GM12878 (cell line): ENCODE measurements at regions not wholly inside any gene's neighbourhood (a gene's known extent, or its start where the extent isn't known, plus 50 kb on each side); places are given as distances from the start of the nearest gene placed in this dataset.

ENCODE experiments used
- ATAC-seq: fragments of 200-7000 bp; cut with Tn5 transposase; 3 replicates; pipeline ENCODE4 v1.9.1; 2020; ENCODE audit warnings: mild to moderate bottlenecking, moderate library complexity
- BruUV-seq: library from RNA; stranded (reverse); fragments of 400-500 nt; replicated peaks from 2 replicates; lab custom pipeline; 2021; lab: Mats Ljungman, UMichigan
- CTCF ChIA-PET: fragments of 300-600 bp; sonication (Branson Sonifier 250); formaldehyde crosslinking; extraction: SDS; loops from one replicate; lab custom pipeline; 2021; ENCODE audit warnings: inconsistent platforms; lab: Yijun Ruan, JAX
- POLR2A ChIA-PET: fragments of 350-600 bp; formaldehyde crosslinking; extraction: SDS; loops from one replicate; lab custom pipeline; 2021; ENCODE audit warnings: inconsistent platforms; lab: Charles Lee
- RAD21 ChIA-PET: fragments of 300-600 bp; sonication (Branson Sonifier 250); formaldehyde crosslinking; loops from one replicate; lab custom pipeline; 2023; ENCODE audit warnings: antibody characterized with exemption; ENCODE audit not compliant: unreplicated experiment; lab: Charles Lee
- SMC1A ChIA-PET: fragments of 300-600 bp; sonication (Branson Sonifier 250); formaldehyde crosslinking; loops from one replicate; lab custom pipeline; 2023; ENCODE audit not compliant: unreplicated experiment, uncharacterized antibody; lab: Charles Lee
- DNase-seq: peaks from one replicate; pipeline ENCODE4 v3.0.0-alpha.2; 2011; ENCODE audit warnings: low read depth, low spot score
- FAIRE-seq: peaks from 3 replicates; lab custom pipeline; 2011; peaks lifted over from hg19 to GRCh38; lab: Jason Lieb, UNC
- H2AFZ ChIP-seq: 2 replicates; pipeline ENCODE4 v1.6.0; 2011; ENCODE audit warnings: low read depth, low read length, control low read depth; ENCODE audit not compliant: control insufficient read depth
- H3K27ac ChIP-seq: 2 replicates; pipeline ENCODE4 v1.5.1; 2011; ENCODE audit warnings: control low read depth; ENCODE audit not compliant: control insufficient read depth, insufficient read depth
- H3K27me3 ChIP-seq, 2 experiments: replicated peaks in 1 of 2; 2 replicates each; pipeline versions ENCODE4 v1.6.0 to v1.6.1; 2011; ENCODE audit warnings: low read length in 1 of 2; ENCODE audit not compliant: control insufficient read depth in 2 of 2, insufficient read depth in 2 of 2
- H3K36me3 ChIP-seq, 2 experiments: 2 replicates each; pipeline ENCODE4 v1.5.1; 2011; ENCODE audit warnings: low read length in 1 of 2; ENCODE audit not compliant: control insufficient read depth in 2 of 2, insufficient read depth in 2 of 2
- H3K4me1 ChIP-seq: 2 replicates; pipeline ENCODE4 v1.6.1; 2011; ENCODE audit warnings: mild to moderate bottlenecking, low read length, moderate library complexity, mixed read lengths; ENCODE audit not compliant: control insufficient read depth, insufficient read depth
- H3K4me2 ChIP-seq: 2 replicates; pipeline ENCODE4 v1.6.0; 2011; ENCODE audit warnings: control low read depth; ENCODE audit not compliant: control insufficient read depth, insufficient read depth
- H3K4me3 ChIP-seq: fragments of 200-600 bp; sonication (generic); 2 replicates; pipeline ENCODE4 v1.5.1; 2016
- H3K79me2 ChIP-seq: 2 replicates; pipeline ENCODE4 v1.6.0; 2011; ENCODE audit warnings: low read length; ENCODE audit not compliant: control insufficient read depth, insufficient read depth
- H3K9ac ChIP-seq: 2 replicates; pipeline ENCODE4 v1.8.0; 2011; ENCODE audit warnings: low read length, control low read depth, mixed read lengths; ENCODE audit not compliant: control insufficient read depth, insufficient read depth
- H3K9me3 ChIP-seq: replicated peaks from 3 replicates; pipeline ENCODE4 v1.5.1; 2011; ENCODE audit warnings: mild to moderate bottlenecking, low read length; ENCODE audit not compliant: control insufficient read depth, insufficient read depth
- H4K20me1 ChIP-seq: 2 replicates; pipeline ENCODE4 v1.6.0; 2011; ENCODE audit not compliant: control insufficient read depth, insufficient read depth
- ESRRA ChIP-seq: IDR thresholded peaks from 2 replicates; pipeline ENCODE4 v1.6.1; 2012; ENCODE audit warnings: mild to moderate bottlenecking, low read length, improper control_type of control experiment
- IKZF1 ChIP-seq: fragments of 450-650 bp; conservative IDR thresholded peaks from 2 replicates; pipeline ENCODE4 v1.6.1; 2017; ENCODE audit warnings: antibody characterized with exemption, mild to moderate bottlenecking
- MYB ChIP-seq: fragments of 150-350 bp; IDR thresholded peaks from 2 replicates; pipeline ENCODE4 v1.6.1; 2014; ENCODE audit warnings: mild to moderate bottlenecking, low read depth, low read length, borderline replicate concordance
- RAD21 ChIP-seq: IDR thresholded peaks from 2 replicates; pipeline ENCODE4 v1.6.1; 2011; ENCODE audit warnings: mild to moderate bottlenecking, low read depth, low read length, moderate library complexity; ENCODE audit not compliant: insufficient read depth
- SPI1 ChIP-seq: IDR thresholded peaks from 2 replicates; pipeline ENCODE4 v1.6.1; 2011; ENCODE audit warnings: low read depth, mild to moderate bottlenecking, low read length, moderate library complexity, borderline replicate concordance; ENCODE audit not compliant: insufficient read depth
- TBL1XR1 ChIP-seq: IDR thresholded peaks from 2 replicates; pipeline ENCODE4 v1.6.1; 2012; ENCODE audit warnings: low read depth, low read length, improper control_type of control experiment
- WGBS: methylation state at CpG from one replicate; pipeline ENCODE4 v1.1.6; 2016; ENCODE audit warnings: low lambda C conversion rate; ENCODE audit not compliant: insufficient replicate concordance, insufficient coverage; ENCODE audit errors: missing lambda C conversion rate; 5-methylcytosine and 5-hydroxymethylcytosine counted together
- in situ Hi-C: fragments of 300-500 bp; cut with MboI; formaldehyde crosslinking; loops from 9 replicates; pipeline ENCODE4 v1.14.3; 2018; ENCODE audit warnings: mixed read lengths
- intact Hi-C: fragments of 100-400 bp; cut with micrococcal nuclease; formaldehyde crosslinking; loops from one replicate; pipeline ENCODE4 v1.14.2; 2022; ENCODE audit not compliant: unreplicated experiment
- TF ChIP-seq, protein P1 (sequence below): IDR thresholded peaks from 2 replicates; pipeline ENCODE4 v1.6.1; 2012; ENCODE audit warnings: improper control_type of control experiment, low read depth, low read length; ENCODE audit not compliant: insufficient replicate concordance
- TF ChIP-seq, protein P2 (sequence below), 3 experiments: IDR thresholded peaks in 2 of 3; conservative IDR thresholded peaks in 1 of 3; 2 replicates each; pipeline ENCODE4 v1.5.1; 2011; ENCODE audit warnings: low read depth in 3 of 3, low read length in 3 of 3, mild to moderate bottlenecking in 3 of 3, control low read depth in 2 of 3, moderate library complexity in 2 of 3, inconsistent platforms in 1 of 3, mixed read lengths in 1 of 3; ENCODE audit not compliant: control insufficient read depth in 2 of 3, insufficient read depth in 1 of 3; ENCODE audit errors: extremely low read depth in 1 of 3

DNA sequence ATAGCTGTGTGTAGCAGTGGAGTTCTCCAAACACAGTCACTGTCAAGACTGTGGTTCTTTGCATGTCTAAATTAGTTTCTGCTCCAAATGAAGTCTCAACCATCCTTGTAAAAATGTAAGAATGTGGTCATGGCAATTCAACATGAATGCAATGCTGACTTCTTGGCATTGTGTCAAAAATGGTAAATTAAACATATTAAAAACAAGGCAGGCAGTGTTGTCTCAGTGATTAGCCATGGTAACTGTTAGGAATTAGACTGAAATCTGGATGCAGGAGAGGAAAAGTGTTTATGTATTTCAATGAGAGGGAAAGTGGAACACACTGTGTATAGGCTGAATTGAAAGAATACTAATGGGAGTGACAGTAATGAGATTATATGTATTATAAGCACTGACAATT, 597.2 kb downstream of the EDEM1 start (continued):
- TF ChIP-seq, protein P1, sequence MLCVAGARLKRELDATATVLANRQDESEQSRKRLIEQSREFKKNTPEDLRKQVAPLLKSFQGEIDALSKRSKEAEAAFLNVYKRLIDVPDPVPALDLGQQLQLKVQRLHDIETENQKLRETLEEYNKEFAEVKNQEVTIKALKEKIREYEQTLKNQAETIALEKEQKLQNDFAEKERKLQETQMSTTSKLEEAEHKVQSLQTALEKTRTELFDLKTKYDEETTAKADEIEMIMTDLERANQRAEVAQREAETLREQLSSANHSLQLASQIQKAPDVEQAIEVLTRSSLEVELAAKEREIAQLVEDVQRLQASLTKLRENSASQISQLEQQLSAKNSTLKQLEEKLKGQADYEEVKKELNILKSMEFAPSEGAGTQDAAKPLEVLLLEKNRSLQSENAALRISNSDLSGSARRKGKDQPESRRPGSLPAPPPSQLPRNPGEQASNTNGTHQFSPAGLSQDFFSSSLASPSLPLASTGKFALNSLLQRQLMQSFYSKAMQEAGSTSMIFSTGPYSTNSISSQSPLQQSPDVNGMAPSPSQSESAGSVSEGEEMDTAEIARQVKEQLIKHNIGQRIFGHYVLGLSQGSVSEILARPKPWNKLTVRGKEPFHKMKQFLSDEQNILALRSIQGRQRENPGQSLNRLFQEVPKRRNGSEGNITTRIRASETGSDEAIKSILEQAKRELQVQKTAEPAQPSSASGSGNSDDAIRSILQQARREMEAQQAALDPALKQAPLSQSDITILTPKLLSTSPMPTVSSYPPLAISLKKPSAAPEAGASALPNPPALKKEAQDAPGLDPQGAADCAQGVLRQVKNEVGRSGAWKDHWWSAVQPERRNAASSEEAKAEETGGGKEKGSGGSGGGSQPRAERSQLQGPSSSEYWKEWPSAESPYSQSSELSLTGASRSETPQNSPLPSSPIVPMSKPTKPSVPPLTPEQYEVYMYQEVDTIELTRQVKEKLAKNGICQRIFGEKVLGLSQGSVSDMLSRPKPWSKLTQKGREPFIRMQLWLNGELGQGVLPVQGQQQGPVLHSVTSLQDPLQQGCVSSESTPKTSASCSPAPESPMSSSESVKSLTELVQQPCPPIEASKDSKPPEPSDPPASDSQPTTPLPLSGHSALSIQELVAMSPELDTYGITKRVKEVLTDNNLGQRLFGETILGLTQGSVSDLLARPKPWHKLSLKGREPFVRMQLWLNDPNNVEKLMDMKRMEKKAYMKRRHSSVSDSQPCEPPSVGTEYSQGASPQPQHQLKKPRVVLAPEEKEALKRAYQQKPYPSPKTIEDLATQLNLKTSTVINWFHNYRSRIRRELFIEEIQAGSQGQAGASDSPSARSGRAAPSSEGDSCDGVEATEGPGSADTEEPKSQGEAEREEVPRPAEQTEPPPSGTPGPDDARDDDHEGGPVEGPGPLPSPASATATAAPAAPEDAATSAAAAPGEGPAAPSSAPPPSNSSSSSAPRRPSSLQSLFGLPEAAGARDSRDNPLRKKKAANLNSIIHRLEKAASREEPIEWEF, result no peak
- TF ChIP-seq IKZF1 (no peak), TBL1XR1 (no peak), ESRRA (no peak)

DNA sequence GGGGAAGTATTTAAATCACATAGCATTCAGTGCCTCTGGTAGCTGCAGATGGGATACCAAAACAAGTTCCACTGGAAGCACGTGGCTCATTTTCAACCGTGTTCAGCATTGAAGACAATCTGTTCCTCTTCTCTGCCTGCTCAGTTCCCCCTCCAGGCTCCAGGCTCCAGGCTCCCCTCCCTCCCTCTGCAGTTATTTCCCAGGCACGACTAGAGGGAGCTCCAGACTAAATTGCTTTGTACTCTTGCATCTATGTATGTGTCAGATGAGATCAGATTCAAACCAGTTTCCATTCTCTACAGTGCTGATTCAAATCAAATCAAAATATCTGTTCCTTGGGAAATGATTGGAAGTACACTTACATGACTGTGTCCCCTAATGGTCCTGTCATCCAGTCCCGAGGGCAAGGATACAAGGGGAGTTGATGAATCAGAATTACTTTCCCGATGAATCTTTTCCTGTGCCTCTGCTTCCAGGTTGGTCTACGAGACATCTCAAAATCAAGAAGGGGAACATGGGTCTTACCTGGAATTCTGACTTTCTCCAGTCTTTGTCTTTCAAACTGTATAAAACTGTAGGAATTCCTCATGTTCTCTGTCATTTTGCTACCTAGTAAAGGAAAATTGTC, 600.5 kb downstream of the EDEM1 start:
- Histone ChIP-seq H3K27ac (no peak overlapping the region), H3K4me3 (no peak overlapping the region), H3K27me3 (no peaks in the 10 kb centered on the region), H3K36me3 (no peaks in the 10 kb centered on the region), H3K4me1 (no peaks in the 10 kb centered on the region), H3K4me2 (no peak overlapping the region), H3K79me2 (no peaks in the 10 kb centered on the region), H2AFZ (no peak overlapping the region), H3K9me3 (no peaks in the 10 kb centered on the region), H4K20me1 (no peaks in the 10 kb centered on the region), H3K9ac (no peak overlapping the region)
- ChIA-PET RAD21 (interaction anchor here (0.6 kb wide), 1 partner anchor 11 kb away, joined by 3 read pairs; no protein-coding TSS in a partner anchor), CTCF (no interaction called here), SMC1A (no interaction called here), POLR2A (no interaction called here)
- in situ Hi-C loops, result no loop called here
- no TSS peak for BruUV-seq
- DNase-seq (no peak), ATAC-seq (no peak; the same call in 2 of the 3 replicates), FAIRE-seq (no peak)
- TF ChIP-seq MYB, result no peak
- TF ChIP-seq, protein P2, sequence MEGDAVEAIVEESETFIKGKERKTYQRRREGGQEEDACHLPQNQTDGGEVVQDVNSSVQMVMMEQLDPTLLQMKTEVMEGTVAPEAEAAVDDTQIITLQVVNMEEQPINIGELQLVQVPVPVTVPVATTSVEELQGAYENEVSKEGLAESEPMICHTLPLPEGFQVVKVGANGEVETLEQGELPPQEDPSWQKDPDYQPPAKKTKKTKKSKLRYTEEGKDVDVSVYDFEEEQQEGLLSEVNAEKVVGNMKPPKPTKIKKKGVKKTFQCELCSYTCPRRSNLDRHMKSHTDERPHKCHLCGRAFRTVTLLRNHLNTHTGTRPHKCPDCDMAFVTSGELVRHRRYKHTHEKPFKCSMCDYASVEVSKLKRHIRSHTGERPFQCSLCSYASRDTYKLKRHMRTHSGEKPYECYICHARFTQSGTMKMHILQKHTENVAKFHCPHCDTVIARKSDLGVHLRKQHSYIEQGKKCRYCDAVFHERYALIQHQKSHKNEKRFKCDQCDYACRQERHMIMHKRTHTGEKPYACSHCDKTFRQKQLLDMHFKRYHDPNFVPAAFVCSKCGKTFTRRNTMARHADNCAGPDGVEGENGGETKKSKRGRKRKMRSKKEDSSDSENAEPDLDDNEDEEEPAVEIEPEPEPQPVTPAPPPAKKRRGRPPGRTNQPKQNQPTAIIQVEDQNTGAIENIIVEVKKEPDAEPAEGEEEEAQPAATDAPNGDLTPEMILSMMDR (IDR thresholded peaks at IDR 0.05 in 2 of 3, conservative IDR thresholded peaks at IDR 0.05 in 1 of 3; ENCODE audit: control insufficient read depth in 2 of 3, extremely low read depth in 1 of 3, insufficient read depth in 1 of 3, low read depth in 3 of 3, low read length in 3 of 3), result peak in 1 of 3 experiments; percentile 31; a peak in 2 of 6 replicates
- TF ChIP-seq SPI1, result no peak
- TF ChIP-seq RAD21, result peak; percentile 38; the same call in 1 of the 2 replicates
- intact Hi-C loops, result no loop called here
- 21% methylated on average over 6 of the region's 6 CpGs for WGBS
